ENCODE measurements at regions not wholly inside any gene's neighbourhood (a gene's known extent, or its start where the extent isn't known, plus 50 kb on each side); places are given as distances from the start of the nearest gene placed in this dataset.

- TF ChIP-seq ZNF518A (tag by site-specific recombination; conservative IDR thresholded peaks at IDR 0.05; ENCODE audit: low read depth) = peak; percentile 49; the same call in 1 of the 2 replicates
- no peak for TF ChIP-seq ATF2 (tag by site-specific recombination; IDR thresholded peaks at IDR 0.05; ENCODE audit: low read depth)
- TF ChIP-seq ZNF394 (tag by site-specific recombination; IDR thresholded peaks at IDR 0.05; ENCODE audit: borderline replicate concordance) = peak; percentile 59; the same call in 1 of the 2 replicates
- TF ChIP-seq ZBTB11 (tag by site-specific recombination; conservative IDR thresholded peaks at IDR 0.05; ENCODE audit: low read depth) = peak; percentile 39; the same call in 1 of the 2 replicates
These were observed 997.1 kb downstream of the CDH18 start (continued) for GRCh38 chr5:18990852-18991251.

- CTCF ChIA-PET = no interaction called here
- Histone ChIP-seq H3K36me3 (ENCODE audit: control insufficient read depth in 2 of 2, insufficient read depth in 1 of 2, low read length in 2 of 2) (no peaks in the 10 kb centered on the region), H3K9me3 (ENCODE audit: control insufficient read depth, insufficient read depth, low read depth, low read length) (no peaks in the 10 kb centered on the region), H3K4me1 (ENCODE audit: control insufficient read depth, insufficient read depth, low read length) (no peaks in the 10 kb centered on the region), H3K27ac (ENCODE audit: extremely low read depth, low read depth, low read length) (no peak overlapping the region), H3K4me3 (ENCODE audit: low read depth, low read length) (no peak overlapping the region)
- no peak for TF ChIP-seq ZNF426 (tag by site-specific recombination; IDR thresholded peaks at IDR 0.05)
- POLR2A ChIA-PET = no interaction called here
These were observed 995.7 kb downstream of the CDH18 start for GRCh38 chr5:18992264-18992663.

GRCh38 chr5:18999478-18999877 is 988.5 kb downstream of the CDH18 start:
- CTCF ChIA-PET = no interaction called here
- no peaks in the 10 kb centered on the region for H3K36me3 ChIP-seq (ENCODE audit: control insufficient read depth in 2 of 2, insufficient read depth in 1 of 2, low read length in 2 of 2)
- no peak overlapping the region for H3K27ac ChIP-seq (ENCODE audit: extremely low read depth, low read depth, low read length)
- POLR2A ChIA-PET = no interaction called here
- H3K9me3 ChIP-seq (ENCODE audit: control insufficient read depth, insufficient read depth, low read depth, low read length) = no peaks in the 10 kb centered on the region
- no peak overlapping the region for H3K4me3 ChIP-seq (ENCODE audit: low read depth, low read length)
- no peaks in the 10 kb centered on the region for H3K4me1 ChIP-seq (ENCODE audit: control insufficient read depth, insufficient read depth, low read length)
- no peak for TF ChIP-seq ZEB2 (tag by site-specific recombination; IDR thresholded peaks at IDR 0.05)
- TF ChIP-seq ZSCAN16 (tag by site-specific recombination; IDR thresholded peaks at IDR 0.05) = no peak
- TF ChIP-seq ZNF10 (tag by site-specific recombination; IDR thresholded peaks at IDR 0.05) = no peak
- no peak for TF ChIP-seq ZBTB26 (tag by site-specific recombination; optimal IDR thresholded peaks at IDR 0.05)
- no peak for TF ChIP-seq MEIS1 (CRISPR knock-in tag; IDR thresholded peaks at IDR 0.05; ENCODE audit: borderline replicate concordance)
- no peak for TF ChIP-seq SCRT1 (tag by site-specific recombination; IDR thresholded peaks at IDR 0.05; ENCODE audit: borderline replicate concordance)
- no peak for TF ChIP-seq ZNF529 (tag by site-specific recombination; IDR thresholded peaks at IDR 0.05; ENCODE audit: insufficient replicate concordance)
- no peak for TF ChIP-seq ZNF362 (tag by site-specific recombination; IDR thresholded peaks at IDR 0.05)
- no peak for TF ChIP-seq ZFP41 (tag by site-specific recombination; IDR thresholded peaks at IDR 0.05; ENCODE audit: borderline replicate concordance)
- no peak for TF ChIP-seq PRDM6 (tag by site-specific recombination; IDR thresholded peaks at IDR 0.05)
- no peak for TF ChIP-seq REPIN1 (tag by site-specific recombination; IDR thresholded peaks at IDR 0.05; ENCODE audit: low read depth)

Data from HEK293 (cell line).